ENCODE measurements at regions not wholly inside any gene's neighbourhood (a gene's known extent, or its start where the extent isn't known, plus 50 kb on each side); places are given as distances from the start of the nearest gene placed in this dataset.

- Mint-ChIP-seq H3K27ac (no peak overlapping the region), H3K36me3 (ENCODE audit: low read depth) (no peaks in the 10 kb centered on the region), H3K27me3 (ENCODE audit: insufficient read depth, low read depth, poor library complexity) (no peaks in the 10 kb centered on the region), H3K4me3 (no peak overlapping the region), H3K9me3 (peaks cover 3% of the 10 kb centered on the region; the same call in 1 of the 3 replicates), H3K4me1 (no peaks in the 10 kb centered on the region)
- Histone ChIP-seq H4K20me1 (replicated peaks; ENCODE audit: insufficient read depth) (no peaks in the 10 kb centered on the region), H3K27me3 (ENCODE audit: insufficient read depth) (no peaks in the 10 kb centered on the region), H3K4me1 (ENCODE audit: insufficient read depth) (no peaks in the 10 kb centered on the region), H2AFZ (peak overlapping the region; percentile 63; the same call in 1 of the 2 replicates), H3K79me2 (replicated peaks; ENCODE audit: insufficient read depth) (no peaks in the 10 kb centered on the region), H3F3A (replicated peaks; ENCODE audit: low read depth) (no peaks in the 10 kb centered on the region), H3K9me2 (ENCODE audit: insufficient read depth) (0 out of 2 replicates have a peak, but pooled peaks cover 3% of the 10 kb centered on the region), H3K4me2 (no peak overlapping the region), H3K27ac (ENCODE audit: low read depth) (no peak overlapping the region), H3K4me3 (no peak overlapping the region), H3K36me3 (ENCODE audit: insufficient read depth) (no peaks in the 10 kb centered on the region)
- DNase-seq (ENCODE audit: low spot score) (no peak), ATAC-seq (no peak)
- TF ChIP-seq ZNF462 (CRISPR knock-in tag; IDR thresholded peaks at IDR 0.05): no peak
- no peak for TF ChIP-seq NANOG (IDR thresholded peaks at IDR 0.05; ENCODE audit: borderline replicate concordance)
- TF ChIP-seq CREB1 (CRISPR knock-in tag; IDR thresholded peaks at IDR 0.05; ENCODE audit: low read depth): no peak
- TF ChIP-seq JUNB (IDR thresholded peaks at IDR 0.05; ENCODE audit: unreplicated experiment): no peak
- TF ChIP-seq CTCF (conservative IDR thresholded peaks at IDR 0.05; ENCODE audit: low read depth in 2 of 2): no peak
- TF ChIP-seq ZNF331 (CRISPR knock-in tag; IDR thresholded peaks at IDR 0.05; ENCODE audit: low read depth): no peak
- no peak for TF ChIP-seq STAT1 (IDR thresholded peaks at IDR 0.05; ENCODE audit: unreplicated experiment)
- no peak for TF ChIP-seq REST (IDR thresholded peaks at IDR 0.05; ENCODE audit: unreplicated experiment)
- no peak for TF ChIP-seq EZH2phosphoT487 (IDR thresholded peaks at IDR 0.05; ENCODE audit: unreplicated experiment)
- no peak for TF ChIP-seq EZH2 (IDR thresholded peaks at IDR 0.05; ENCODE audit: low read depth, unreplicated experiment)
- no peak for TF ChIP-seq POLR2AphosphoS5 (IDR thresholded peaks at IDR 0.05; ENCODE audit: low read depth)
Observed at GRCh38 chr6:74000666-74001490, 304.9 kb downstream of the CD109 start.

Data from GM23338 (cell line).